ENCODE measurements at regions not wholly inside any gene's neighbourhood (a gene's known extent, or its start where the extent isn't known, plus 50 kb on each side); places are given as distances from the start of the nearest gene placed in this dataset.

GRCh38 chr3:5054098-5054497 is 68.0 kb upstream of the ARL8B start:
- DNase-seq (ENCODE audit: extremely low read depth in 1 of 4, low spot score in 3 of 4) (no peak), FAIRE-seq (no peak), ATAC-seq (peak; percentile 4; the same call in 1 of the 3 replicates)
- WGBS (ENCODE audit: insufficient coverage, low coverage, missing lambda C conversion rate), result 43% methylated on average over 4 of the region's 4 CpGs
- Histone ChIP-seq H3K27me3 (ENCODE audit: control insufficient read depth in 2 of 2, insufficient read depth in 2 of 2, low read length in 2 of 2) (no peaks in the 10 kb centered on the region), H3K27ac (ENCODE audit: extremely low read depth, low read depth, low read length) (no peak overlapping the region), H3K9me1 (ENCODE audit: control insufficient read depth, insufficient read depth, low read length) (no peaks in the 10 kb centered on the region), H3K9ac (ENCODE audit: insufficient read depth in 1 of 2, low read depth in 2 of 2, low read length in 2 of 2) (peak overlapping the region in 1 of 2 experiments; percentile 50; a peak in 1 of 4 replicates), H3K4me2 (ENCODE audit: insufficient read depth, low read length) (no peak overlapping the region), H3K9me3 (replicated peaks; ENCODE audit: control insufficient read depth, insufficient read depth, low read depth, low read length) (no peaks in the 10 kb centered on the region), H2AFZ (ENCODE audit: low read depth, low read length) (peak overlapping the region; percentile 79), H3K79me2 (ENCODE audit: control insufficient read depth, insufficient read depth, low read length) (no peaks in the 10 kb centered on the region), H3K4me3 (no peak overlapping the region), H4K20me1 (replicated peaks; ENCODE audit: control insufficient read depth, insufficient read depth, low read length) (no peaks in the 10 kb centered on the region), H3K4me1 (replicated peaks in 1 of 2; ENCODE audit: control insufficient read depth in 2 of 2, insufficient read depth in 2 of 2, low read length in 2 of 2) (peaks cover 5 to 24% of the 10 kb centered on the region in 2 experiments; a peak in 4 of 5 replicates), H3K36me3 (ENCODE audit: control insufficient read depth, insufficient read depth, low read length) (no peaks in the 10 kb centered on the region)
- ChIA-PET POLR2A (interaction anchor here (0.6 to 6.0 kb wide), 3 partner anchors 14 to 111 kb away, joined by 3 to 37 read pairs (median 4); no protein-coding TSS in a partner anchor), CTCF (ENCODE audit: low intra/inter-chr PET ratio) (interaction anchor here (1.2 kb wide), 2 partner anchors 69 to 332 kb away, joined by 3 to 5 read pairs; no protein-coding TSS in a partner anchor)
- no TSS peak for BruUV-seq (replicated peaks)
- in situ Hi-C loops (cut with MboI) (no loop called here), intact Hi-C loops (cut with micrococcal nuclease) (no loop called here)
- TF ChIP-seq HMBOX1 (IDR thresholded peaks at IDR 0.05) (peak; percentile 49; the same call in 1 of the 2 replicates), POLR3A (IDR thresholded peaks at IDR 0.05; ENCODE audit: borderline replicate concordance, extremely low read depth, insufficient read depth, insufficient read length) (no peak), ZNF239 (CRISPR knock-in tag; IDR thresholded peaks at IDR 0.05) (no peak), FOXJ2 (tag; IDR thresholded peaks at IDR 0.05) (no peak), ZBED1 (IDR thresholded peaks at IDR 0.05) (no peak), ZBTB40 (IDR thresholded peaks at IDR 0.05) (no peak), ZBTB40 (CRISPR knock-in tag; IDR thresholded peaks at IDR 0.05) (no peak), CBX2 (IDR thresholded peaks at IDR 0.05; ENCODE audit: insufficient read depth, low read length, poor library complexity, severe bottlenecking) (no peak), SMARCA4 (IDR thresholded peaks at IDR 0.05) (no peak), DIDO1 (tag; IDR thresholded peaks at IDR 0.05; ENCODE audit: low read depth) (no peak), TEAD1 (CRISPR knock-in tag; IDR thresholded peaks at IDR 0.05) (peak in 1 of 2 experiments; percentile 11; a peak in 1 of 4 replicates), PCBP1 (IDR thresholded peaks at IDR 0.05; ENCODE audit: low read depth, low read length, poor library complexity, severe bottlenecking) (no peak)

Measured in K562 (cell line).